ENCODE measurements at regions not wholly inside any gene's neighbourhood (a gene's known extent, or its start where the extent isn't known, plus 50 kb on each side); places are given as distances from the start of the nearest gene placed in this dataset.

- TF ChIP-seq, protein P1, sequence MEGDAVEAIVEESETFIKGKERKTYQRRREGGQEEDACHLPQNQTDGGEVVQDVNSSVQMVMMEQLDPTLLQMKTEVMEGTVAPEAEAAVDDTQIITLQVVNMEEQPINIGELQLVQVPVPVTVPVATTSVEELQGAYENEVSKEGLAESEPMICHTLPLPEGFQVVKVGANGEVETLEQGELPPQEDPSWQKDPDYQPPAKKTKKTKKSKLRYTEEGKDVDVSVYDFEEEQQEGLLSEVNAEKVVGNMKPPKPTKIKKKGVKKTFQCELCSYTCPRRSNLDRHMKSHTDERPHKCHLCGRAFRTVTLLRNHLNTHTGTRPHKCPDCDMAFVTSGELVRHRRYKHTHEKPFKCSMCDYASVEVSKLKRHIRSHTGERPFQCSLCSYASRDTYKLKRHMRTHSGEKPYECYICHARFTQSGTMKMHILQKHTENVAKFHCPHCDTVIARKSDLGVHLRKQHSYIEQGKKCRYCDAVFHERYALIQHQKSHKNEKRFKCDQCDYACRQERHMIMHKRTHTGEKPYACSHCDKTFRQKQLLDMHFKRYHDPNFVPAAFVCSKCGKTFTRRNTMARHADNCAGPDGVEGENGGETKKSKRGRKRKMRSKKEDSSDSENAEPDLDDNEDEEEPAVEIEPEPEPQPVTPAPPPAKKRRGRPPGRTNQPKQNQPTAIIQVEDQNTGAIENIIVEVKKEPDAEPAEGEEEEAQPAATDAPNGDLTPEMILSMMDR (conservative IDR thresholded peaks at IDR 0.05; ENCODE audit: low read depth, low read length), result peak; percentile 58
- TF ChIP-seq RAD21 (IDR thresholded peaks at IDR 0.05; ENCODE audit: low read length), result peak; percentile 65
- peak; percentile 65 for TF ChIP-seq SMC3 (IDR thresholded peaks at IDR 0.05; ENCODE audit: low read depth, low read length)
- no peak for TF ChIP-seq POLR2A (IDR thresholded peaks at IDR 0.05; ENCODE audit: low read depth, low read length)
- no peak for TF ChIP-seq MXI1 (IDR thresholded peaks at IDR 0.05; ENCODE audit: borderline replicate concordance, low read depth, low read length)
- TF ChIP-seq MAFK (IDR thresholded peaks at IDR 0.05; ENCODE audit: low read depth, low read length), result no peak
- no peak for TF ChIP-seq MAZ (IDR thresholded peaks at IDR 0.05; ENCODE audit: borderline replicate concordance, low read depth, low read length)
- no peak for TF ChIP-seq RFX5 (IDR thresholded peaks at IDR 0.05; ENCODE audit: low read depth, low read length)
- no peak for TF ChIP-seq BHLHE40 (IDR thresholded peaks at IDR 0.05; ENCODE audit: low read depth, low read length)
These were observed 409.3 kb downstream of the PRKD1 start for GRCh38 chr14:29518335-29518734.

Measured in IMR-90 (cell line).